MV-4-11 (cell line): ENCODE measurements at regions not wholly inside any gene's neighbourhood (a gene's known extent, or its start where the extent isn't known, plus 50 kb on each side); places are given as distances from the start of the nearest gene placed in this dataset.
"Not testable (repeated sequence)": the region's sequence is repeated elsewhere in the genome, so short reads cannot be mapped to it uniquely, and the experiment has no call there.

Experiments used
- DNase-seq: peaks from one replicate; lab custom pipeline; 2025; lab: John Stamatoyannopoulos, UW

DNA sequence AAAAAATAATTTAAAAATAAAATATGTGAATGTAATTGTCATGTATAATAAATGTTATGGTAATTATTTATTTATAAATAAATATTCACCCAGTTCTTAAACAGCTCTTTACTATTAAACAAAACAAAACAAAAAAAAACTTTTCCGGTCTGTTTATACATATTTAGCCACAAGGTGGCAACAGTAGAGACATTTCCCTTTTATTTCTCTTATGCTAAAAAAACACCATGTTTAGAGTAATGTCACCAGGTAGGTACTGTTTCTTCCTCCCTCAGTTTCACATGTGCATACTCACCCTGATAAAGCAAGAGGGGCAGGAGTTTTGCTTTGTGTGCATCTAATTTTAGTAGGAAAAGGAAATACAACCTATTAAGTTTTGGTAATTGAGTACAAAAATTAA lies 610.4 kb upstream of the IMPG1 start:
- DNase-seq = no peak

DNA sequence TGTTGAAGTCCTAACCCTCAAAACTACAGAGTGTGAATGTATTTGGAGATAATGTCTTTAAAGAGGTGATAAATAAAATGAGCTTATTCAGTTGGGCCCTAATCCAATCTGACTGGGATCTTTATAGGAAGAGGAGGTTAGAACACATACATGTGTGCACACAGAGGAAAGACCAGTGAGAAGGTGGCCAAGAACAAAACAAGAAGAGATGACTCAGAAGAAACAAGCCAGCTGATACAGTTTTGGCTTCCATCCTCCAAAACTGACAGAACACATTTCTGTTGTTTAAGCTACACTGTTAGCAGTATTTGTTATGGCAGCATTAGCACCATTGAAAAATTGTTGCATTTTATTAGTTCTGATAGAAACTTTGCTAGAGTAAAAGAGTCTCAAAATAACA lies 609.3 kb upstream of the IMPG1 start:
- DNase-seq = no peak

DNA sequence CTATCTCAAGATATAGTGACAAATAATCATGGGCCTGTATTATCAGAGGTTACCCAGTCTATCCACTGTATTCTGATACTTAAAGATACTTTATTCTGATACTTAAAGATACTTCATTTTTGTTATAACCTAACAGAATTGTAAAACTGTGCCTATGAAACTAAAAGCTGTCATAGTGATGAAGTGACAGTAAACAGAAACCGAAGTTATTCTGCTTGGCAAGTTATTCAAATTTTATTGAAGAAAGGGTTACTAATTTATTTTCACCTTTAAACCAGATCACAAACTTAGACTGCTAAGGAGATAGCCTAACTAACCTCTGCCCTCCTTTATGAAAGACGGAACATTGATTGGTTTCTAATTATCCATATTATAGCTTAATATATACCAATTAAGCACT lies 604.6 kb upstream of the IMPG1 start:
- DNase-seq = no peak

DNA sequence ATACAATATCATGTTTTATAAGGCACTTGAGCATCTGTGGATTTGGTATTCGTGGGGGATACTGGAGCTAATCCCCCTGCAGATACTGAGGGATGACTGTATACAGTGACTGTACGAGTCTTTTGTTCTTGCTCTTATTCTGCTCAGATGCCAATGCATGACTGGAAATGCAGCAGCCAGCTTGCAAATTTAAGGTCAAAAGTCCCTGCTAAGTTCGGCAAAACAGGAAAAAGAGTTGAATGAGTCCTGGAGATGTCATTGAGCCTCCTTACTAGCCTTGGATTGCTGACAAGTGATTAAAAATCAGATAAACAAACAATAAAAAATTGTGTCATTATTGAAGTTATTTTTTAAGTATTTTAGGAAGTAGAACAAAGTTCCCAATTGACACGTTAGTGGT lies 599.3 kb upstream of the IMPG1 start:
- DNase-seq = no peak

DNA sequence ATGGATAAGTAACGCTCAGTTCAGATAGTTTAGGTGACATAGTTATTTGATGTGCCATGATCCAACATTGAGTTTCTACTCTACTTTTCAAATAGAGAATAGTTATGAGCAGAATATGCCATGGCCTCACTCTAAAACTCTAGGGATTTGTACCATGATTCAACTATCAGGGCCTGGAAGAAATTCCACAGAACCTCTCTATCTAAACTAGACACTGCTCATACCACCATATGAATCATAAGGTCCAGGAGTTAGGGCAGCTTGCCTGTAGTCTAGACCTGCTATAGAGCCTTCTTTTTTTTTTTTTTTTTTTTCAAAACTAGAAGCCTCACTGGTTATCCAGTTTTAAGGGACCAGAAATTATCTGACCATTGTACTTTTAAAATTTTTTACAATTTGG lies 571.8 kb upstream of the IMPG1 start:
- DNase-seq = no peak

DNA sequence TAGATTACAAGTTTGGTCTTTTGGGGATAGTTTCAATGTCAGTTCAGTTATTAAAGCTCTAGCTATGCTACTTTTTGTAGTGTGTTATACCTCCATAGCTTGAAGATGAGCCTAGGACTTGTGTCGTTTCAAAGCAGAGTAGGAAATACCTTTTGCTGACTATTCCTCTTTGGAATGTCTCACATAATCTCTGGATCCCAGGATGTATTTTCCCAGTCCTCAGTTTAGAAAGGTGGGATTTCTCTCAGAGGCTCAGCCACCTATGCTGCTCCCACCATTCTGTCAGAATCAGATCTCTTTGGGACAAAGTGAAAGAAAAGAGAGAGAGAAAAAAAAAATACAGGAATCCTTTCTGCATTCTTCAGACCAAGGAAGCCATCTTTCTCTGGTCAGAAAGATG lies 567.5 kb upstream of the IMPG1 start:
- DNase-seq = no peak

DNA sequence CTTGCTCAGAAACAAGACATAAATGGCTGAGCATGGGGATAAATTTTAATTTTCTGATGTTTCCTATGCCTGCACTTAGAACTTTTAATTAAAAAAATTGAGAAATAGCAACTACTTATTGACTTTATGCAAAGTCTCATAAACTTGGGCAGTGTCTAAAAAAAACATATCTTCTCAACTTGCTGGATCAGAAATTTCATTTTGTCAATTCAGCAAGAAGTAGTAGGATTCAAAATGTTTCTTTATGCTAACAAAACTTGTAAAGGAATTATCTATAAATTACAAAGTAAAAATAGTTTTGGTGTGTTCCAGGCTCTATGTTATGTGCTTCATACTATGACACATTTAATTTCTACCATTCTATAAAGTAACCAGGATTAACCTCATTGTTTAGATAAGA lies 562.2 kb upstream of the IMPG1 start:
- no peak for DNase-seq

DNA sequence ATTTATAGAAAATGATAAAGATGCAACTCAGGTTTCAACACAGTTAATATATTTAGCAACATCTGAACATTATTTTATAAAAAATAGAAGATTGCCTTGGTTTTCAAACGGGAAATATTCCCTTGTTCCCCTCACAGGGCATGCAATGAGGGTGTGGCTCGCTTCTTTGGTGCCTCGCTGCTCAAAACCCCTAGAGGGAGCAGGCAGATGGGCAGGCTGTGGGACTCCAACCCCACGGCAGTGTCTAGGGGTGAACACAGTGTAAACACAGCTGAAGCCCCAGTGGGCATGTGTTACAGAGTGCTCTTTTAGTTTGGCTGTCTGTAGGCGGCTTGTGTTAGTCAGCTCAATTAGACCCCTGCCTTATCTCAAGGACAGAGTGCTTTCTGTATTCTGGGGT lies 560.8 kb upstream of the IMPG1 start:
- DNase-seq = no peak

DNA sequence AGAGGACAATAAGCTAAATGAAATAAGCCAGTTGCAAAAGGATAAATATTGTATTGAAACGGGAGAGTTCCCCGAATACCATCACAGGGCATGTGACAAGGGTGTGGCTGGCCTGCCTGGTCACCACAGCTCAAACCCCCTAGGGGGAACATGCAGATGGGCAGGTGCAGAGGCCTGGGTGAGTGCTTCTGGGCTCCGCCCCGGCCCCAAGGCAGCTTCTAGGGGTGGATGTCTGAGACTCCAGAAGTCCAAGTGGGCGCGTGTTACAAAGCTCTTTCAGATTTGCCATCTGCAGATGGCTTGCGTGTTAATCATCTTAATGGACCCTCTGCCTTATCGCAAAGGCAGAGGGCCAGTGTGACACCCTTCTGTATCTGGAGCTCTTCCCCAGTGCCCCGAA lies 559.2 kb upstream of the IMPG1 start:
- DNase-seq = no peak

DNA sequence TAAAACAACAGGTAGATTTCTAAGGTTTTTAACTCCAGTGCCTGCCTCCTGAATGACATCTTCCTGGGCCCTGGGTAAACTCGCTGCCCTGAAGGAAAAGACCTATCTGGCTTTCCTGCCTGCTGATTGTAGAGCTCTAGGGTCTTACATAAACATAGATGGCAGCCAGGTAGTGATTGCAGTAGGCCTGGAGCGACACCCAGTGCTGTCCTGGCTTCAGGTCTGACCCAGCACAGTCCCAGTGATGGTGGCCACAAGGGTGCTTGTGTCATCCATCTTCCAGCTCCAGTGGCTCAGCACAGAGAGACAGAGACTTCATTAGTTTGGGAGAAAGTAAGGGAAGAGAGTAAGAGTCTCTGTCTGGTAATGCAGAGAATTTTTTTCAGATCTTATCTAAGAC lies 542.9 kb upstream of the IMPG1 start:
- DNase-seq = no peak

DNA sequence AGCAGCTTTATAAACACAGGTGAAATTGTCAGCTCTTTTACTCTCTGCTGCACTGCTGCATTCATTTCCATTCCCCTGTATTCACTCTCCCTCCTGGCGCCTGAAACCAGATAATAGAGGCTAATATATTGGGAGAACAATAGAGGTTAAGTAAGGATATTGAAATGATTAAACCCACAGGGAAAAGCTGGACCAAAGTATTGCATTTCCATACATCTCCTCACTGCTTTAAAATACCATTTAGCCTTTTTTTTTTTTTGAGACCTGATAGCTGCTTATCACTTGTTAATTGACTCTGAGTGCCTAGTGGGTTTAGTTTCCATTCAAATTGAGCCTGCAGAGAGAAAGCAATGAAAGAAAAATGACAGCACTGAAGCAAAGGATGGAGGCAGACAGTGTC lies 540.5 kb upstream of the IMPG1 start:
- DNase-seq = no peak

DNA sequence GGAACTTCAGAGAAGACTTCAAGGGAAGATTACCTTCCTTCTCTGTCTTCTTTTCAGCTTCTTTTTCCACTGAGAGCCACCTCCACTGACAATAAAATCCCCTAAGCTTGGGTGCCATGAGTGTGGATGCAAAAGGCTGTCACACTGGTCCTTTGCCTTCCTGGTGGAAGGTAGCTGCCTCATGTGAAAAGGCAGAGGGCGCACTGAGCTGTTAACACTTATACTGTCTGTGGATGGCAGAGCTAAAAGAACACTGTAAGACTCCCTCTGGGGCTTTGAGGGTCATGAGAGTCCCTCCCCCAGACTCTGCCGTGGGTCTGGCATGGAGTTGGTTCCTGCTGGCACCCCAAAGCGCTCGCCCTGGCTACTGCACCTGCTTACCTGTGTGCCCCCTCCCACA lies 536.7 kb upstream of the IMPG1 start:
- DNase-seq = no peak

DNA sequence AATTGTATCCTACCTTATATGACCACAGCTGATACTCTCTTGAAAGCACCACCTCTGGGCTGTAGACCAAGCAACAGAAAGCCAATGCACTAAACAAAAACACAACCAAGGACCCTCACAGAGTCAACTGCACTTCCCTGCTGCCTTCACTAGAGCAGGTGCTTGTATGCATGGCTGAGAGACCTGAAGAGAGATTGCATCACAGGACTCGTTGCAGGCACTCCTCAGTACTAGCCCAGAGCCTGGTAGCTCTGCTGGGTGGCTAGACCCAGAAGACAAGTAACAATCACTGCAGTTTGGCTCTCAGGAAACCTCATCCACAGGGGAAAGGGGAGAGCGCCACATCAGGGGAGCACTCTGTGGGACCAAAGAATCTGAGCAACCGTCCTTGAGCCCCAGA lies 521.6 kb upstream of the IMPG1 start:
- no peak for DNase-seq

DNA sequence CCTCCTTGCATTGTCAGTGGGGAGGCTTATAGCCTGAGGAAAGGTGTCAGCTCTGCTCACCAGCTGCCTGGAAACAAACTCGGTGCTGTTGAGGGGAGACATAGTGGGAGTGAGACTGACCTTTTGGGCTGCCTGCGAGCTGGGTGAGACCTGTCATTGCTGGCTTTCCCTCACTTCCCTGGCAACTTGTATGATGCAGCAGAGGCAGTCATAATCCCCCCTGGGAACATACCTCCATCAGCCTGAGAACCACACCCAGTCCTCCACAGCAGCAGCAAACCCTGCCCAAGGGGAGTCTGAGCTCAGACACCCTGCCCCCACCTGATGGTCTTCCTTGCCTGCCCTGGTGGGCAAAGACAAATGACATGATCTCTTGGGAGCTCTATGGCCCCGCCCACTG lies 521.2 kb upstream of the IMPG1 start:
- DNase-seq = no peak

DNA sequence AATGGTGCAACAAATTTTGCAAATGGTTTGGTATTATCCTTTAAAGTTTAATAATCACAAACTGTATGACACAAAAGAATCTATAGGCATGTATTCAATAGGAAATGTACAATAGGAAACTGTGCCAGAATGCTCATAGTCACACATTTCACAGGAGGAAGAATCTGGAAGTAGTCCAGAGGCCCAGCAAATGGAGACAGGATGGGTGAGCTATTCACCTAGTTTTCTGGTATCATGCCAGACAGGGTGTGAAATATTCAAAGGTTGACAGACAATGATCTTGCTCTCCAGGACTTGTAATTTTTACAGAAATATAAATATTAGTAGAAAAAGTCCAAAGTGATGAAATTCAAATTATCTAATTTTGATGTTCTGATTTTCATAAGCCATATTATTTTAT lies 520.1 kb upstream of the IMPG1 start:
- no peak for DNase-seq

DNA sequence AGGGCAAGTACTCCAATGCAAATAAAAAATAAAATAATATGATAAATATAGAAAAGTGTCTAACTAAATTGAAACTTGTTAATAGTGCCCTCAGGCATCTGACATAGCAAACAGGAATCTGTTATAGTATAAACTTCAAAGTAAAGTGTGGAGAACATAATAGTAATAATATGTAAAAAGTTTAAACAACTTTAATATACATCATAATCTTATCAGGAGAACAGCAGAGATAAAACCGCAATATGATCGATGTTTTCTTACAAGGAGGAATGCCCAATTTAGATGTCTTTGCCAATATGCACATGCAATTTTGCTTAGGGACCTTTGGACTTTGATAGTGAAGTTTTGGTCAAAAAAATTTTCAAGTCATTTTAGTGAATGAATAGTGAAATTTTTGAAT lies 514.8 kb upstream of the IMPG1 start:
- no peak for DNase-seq

DNA sequence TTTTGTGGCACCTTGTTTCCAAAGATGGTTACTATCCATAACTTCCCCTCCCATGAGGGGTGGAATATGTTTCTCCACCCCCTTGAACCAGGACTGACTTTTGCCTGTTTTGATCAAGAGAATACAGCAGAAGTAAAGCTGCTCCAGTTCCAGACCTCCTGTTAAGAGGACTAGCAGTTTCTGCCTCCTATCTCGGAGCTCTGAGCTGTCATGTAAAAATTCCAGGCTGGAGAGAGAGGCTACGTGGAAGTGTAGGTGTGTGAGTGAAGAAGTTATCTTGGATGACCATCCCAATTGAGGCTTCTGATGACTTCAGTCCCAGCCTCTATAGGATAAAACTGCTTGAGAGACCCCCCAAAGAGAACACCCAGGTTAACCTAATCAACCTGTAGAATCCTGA lies 511.7 kb upstream of the IMPG1 start:
- no peak for DNase-seq

DNA sequence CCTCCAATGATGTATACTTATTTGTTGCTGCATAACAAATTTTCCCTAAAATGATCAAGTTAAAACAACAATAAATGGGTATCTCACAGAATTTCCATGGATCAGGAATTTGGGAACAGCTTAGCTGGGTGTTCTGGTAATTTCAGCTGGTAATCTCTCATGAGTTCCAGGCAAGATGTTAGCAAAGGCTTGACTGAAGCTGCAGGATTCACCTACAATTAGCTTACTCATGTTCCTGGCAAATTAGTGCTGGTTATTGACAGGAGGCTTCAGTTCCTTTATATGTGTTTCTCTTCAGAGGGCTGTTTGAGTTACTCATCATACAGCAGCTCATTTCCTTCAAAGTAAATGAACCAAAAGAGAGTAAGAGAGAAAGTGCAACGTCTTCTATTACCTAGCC lies 506.3 kb upstream of the IMPG1 start:
- DNase-seq = no peak

DNA sequence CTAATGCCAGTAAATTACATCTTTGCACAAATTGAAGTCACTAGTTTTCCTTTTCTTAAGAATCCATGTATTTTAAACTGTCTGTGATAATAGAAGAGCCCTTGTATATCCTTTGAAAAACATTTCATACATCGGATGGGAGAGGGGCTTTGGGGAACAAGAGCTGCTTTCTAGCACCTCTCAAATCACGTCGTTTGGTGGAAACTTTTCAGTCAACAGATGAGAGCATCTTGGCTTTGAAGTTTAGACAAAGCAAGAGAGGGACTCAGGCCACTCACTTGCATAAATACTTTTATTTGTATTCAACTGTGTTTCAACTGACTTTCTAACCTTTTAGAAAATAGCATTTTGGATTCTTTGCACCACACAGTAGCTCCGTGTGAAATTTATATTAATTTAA lies 502.3 kb upstream of the IMPG1 start:
- no peak for DNase-seq

DNA sequence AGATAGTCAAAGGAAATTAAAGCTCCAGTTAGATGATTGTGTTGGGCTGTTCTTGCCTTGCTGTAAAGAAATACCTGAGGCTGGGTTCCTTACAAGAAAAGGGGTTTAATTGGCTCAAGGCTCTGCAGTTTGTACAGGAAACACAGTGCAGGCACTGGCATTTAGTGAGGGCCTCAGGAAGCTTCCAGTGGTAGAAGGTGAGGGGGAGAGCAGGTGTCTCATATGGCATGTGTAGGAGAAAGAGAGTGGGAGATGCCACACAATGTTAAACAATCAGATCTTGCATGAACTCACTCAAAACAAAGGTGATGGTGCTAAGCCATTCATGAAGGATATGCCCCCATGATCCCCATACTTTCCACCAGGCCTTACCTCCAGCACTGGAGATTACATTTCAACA lies 493.5 kb upstream of the IMPG1 start:
- DNase-seq = no peak

DNA sequence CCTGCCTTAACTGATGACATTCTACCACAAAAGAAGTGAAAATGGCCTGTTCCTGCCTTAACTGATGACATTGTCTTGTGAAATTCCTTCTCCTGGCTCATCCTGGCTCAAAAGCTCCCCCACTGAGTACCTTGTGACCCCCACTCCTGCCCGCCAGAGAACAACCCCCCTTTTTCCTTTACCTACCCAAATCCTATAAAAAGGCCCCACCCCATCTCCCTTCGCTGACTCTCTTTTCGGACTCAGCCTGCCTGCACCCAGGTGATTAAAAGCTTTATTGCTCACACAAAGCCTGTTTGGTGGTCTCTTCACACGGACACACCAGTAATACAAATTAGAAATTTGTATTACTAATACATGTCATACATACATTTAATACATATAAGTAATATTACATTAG lies 489.9 kb upstream of the IMPG1 start:
- DNase-seq = not testable (repeated sequence)

DNA sequence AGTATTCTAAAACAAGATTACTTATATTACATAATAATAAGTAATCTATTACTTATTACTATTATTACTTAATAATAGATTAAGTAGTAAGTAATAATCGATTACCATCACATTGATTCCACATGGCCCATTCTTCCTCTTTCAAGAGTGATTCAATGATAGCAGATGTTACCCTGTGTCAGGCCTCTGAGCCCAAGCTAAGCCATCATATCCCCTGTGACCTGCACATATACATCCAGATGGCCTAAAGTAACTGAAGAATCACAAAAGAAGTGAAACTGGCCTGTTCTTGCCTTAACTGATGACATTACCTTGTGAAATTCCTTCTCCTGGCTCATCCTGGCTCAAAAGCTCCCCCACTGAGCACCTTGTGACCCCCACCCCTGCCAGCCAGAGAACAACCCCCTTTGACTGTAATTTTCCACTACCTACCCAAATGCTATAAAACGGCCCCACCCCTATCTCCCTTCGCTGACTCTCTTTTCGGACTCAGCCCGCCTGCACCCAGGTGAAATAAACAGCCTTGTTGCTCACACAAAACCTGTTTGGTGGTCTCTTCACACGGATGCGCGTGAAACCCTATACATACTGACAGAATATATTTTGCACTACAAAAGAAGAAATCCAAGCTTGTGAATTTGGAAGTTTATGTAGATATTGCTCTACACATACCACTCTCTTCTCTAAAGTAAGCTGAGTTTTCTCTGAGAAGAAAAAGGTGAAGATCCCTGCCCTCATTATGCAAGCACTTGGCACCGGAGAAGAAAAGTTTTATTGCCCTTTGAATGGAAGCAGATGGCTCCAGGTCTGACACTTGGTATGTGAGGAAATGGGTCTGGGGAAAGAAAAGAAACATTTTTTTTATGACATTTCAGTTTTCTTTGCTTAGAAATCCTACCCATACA lies 488.6 kb upstream of the IMPG1 start:
- peak; percentile 12 for DNase-seq

DNA sequence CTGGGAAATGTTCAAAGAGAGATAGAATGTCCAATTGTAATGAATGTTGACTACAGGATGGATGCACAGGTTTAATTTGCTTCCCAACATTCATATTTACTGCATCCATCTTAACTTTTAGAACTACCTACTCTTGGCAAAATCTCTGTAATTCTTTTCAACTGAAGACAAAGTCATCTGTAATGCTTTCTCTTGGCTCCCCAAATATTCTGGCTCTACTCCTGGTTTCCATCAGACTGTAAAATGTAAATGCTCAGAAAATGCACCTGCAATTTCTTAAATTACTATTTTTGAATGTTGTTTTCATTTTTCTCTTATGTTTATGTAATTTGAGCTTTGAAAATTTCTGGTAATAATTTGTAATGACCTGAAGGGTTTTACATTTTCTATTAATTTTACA lies 480.8 kb upstream of the IMPG1 start:
- DNase-seq = no peak

DNA sequence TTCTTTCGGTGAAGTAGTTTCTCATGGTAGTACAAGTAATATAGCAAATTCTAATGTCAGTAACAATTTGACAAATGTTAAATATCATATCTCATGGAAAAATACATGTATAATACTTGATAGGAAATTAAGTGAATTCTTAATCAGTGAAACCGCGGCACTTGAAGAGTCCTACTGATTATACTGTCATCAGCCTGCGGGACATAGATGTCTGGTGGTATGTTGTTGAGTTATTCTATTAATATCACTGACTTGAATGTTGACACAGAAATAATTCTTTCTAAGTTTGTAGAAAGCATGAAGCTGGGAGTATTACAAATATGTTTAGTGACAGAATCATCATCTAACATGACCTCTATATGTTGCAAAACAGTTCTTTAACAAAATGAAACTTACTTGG lies 479.8 kb upstream of the IMPG1 start:
- DNase-seq = no peak
